Pulmonary artery endothelial cell (primary cell): ENCODE measurements at regions not wholly inside any gene's neighbourhood (a gene's known extent, or its start where the extent isn't known, plus 50 kb on each side); places are given as distances from the start of the nearest gene placed in this dataset.

Source experiments
- DNase-seq: peaks from one replicate; pipeline ENCODE4 v3.0.0-alpha.2; 2011; ENCODE audit warnings: low read depth, low spot score

DNA sequence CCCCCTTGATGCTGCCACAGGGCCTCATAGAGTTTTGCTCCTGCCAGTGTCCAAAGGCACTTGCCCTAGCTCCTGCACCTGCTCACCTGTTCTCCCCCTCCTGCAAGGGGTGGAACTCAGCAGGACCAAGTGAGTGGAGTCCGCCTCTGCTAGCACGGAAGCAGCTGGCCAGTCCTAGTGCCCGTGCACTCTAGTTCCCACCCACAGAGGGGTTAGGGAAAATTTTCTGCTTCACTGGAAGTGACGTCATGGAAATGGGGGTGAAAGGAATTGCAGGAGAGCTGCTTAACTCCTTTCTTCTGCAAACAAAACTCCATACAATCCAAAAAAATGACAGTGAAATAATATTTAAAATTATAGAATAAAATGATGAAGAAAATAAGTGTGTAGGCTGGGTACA, 609.7 kb upstream of the SLITRK1 start:
- no peak for DNase-seq

DNA sequence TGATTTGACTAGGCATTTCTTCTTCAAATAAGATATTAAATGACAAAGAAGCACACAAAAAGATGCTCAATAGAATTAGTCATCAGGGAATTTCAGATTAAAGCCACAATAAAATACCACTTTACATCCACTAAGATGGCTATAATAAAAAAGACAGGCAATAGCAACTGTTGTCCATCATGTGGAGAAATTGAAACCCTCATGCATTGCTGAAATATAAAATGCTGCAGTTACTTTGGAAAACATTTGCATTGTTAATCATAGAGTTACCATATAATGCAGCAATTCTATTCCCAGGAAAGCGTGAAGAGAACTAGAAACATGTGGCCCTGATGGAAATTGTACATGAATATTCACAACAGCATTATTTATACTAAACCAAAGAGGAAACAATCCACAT, 605.5 kb upstream of the SLITRK1 start:
- no peak for DNase-seq

DNA sequence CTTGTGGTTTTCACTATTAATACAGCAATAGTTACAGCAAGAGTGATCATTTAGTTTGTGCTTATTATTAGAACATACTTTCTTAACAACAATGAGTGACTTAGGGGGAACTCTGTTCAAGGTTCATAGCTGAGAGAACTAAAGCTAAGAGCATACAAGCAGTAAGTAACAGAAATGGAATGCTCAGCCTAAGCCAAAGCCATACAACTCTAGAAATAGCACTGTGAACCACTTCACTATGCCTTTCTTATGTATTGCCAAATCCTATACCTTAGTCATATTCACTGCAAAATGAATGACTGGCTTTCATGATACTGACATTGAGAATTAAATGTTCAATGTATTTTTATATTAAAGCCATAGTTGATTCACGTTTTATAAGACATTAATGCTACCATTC, 599.7 kb upstream of the SLITRK1 start:
- no peak for DNase-seq

DNA sequence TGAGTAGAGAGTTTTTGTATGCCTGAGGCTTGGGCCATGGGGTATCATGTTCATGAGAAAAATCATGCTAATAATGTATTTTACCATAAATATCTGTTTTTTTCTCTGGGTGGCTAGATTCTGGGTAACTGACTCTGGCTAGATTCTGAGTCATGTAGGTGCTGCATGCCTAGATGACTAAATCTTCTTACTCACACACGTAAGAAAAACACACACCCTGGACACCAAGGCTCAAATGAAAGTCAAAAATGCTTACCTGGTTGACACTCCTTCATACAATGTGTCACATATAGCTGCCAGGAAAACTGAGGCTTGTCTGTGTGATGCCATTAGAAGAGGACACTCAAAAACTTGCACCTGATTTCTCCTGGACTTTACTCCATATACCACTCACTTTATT, 597.4 kb upstream of the SLITRK1 start:
- no peak for DNase-seq

DNA sequence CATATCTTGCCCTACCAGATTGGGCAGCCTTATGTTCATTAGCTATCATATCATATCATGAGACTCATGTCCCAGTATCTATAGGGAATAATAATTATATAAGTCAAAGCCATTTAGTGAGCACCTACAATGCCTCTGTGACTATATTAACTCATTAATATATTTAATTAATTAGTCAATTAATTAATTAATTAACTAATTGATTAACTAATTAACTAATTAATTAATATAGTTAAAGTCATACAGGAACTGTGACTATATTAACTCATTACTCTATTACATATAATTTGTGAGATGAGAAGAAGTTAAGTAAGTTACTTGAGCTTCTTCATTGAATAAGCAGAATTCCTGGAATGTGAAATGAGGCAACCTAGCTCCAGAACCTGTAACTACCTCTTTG, 588.3 kb upstream of the SLITRK1 start:
- DNase-seq = no peak

DNA sequence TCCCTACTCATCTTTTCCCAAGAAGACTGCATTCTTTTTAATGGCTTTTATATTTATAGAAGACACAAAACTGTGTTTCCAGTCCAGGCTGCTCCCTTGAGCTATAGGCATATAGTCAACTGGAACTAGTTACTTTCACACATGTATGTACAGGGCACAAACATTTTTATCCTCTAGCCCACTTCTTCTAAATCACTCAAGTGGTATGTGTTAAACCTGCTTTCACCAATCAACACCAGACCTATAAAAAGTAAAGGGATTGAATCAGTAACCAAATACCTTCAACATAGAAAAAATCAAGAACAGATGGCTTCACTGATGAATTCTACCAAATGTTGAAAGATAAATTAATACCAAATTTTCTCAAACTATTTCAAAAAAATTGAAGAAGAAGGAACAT, 584.2 kb upstream of the SLITRK1 start:
- DNase-seq = no peak

DNA sequence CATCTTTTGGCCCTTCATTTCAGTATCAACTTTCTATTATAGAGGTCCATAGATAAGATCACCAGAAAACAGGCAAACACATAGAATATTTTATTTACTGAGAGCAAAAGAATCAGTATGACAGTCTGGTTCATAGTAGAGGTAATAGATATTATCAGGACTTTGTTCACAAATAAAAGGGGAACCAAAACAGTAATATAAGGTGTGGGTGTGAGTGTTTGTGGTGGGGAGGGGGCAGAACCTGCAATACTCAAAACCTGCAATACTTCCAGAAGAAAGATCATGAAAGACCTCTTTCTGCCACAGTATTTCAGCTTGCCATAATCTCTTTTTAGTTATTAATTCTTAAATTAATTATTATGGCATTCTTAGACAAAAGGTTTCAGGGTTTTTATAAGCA, 578.7 kb upstream of the SLITRK1 start:
- no peak for DNase-seq

DNA sequence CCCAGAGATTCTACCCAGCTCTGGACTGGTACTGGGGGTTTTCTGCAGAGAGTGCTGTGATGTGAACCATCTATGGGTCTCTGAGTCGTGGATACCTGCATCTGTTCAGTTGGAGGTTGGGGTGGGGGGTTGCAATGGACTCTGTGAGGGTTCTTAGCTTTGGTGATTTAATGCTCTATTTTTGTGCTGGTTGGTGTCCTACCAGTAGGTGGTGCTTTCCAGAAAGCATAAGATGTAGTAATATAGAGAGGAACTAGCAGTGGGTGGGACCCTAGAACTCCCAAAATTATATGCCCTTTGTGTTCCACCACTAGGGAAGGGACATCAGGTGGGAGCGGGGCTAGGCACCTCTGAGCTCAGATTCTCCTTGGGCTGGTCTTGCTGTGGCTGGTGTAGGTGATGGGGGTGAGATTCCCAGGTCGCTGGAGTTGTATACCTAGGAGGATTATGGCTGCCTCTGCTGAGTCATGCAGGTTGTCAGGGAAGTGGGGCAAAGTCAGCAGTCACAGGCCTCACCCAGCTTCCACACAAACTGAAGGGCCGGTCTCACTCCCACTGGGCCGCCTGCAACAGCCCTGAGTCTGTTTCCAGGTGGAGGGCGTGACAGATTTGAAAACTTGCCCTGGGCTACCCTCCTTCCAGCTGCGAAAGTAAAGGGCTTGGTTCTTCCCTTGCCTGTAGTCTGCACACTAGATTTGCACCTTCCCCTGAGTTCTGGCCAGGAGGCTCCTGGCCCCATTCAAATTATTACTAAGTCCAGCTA, 573.0 kb upstream of the SLITRK1 start:
- no peak for DNase-seq

DNA sequence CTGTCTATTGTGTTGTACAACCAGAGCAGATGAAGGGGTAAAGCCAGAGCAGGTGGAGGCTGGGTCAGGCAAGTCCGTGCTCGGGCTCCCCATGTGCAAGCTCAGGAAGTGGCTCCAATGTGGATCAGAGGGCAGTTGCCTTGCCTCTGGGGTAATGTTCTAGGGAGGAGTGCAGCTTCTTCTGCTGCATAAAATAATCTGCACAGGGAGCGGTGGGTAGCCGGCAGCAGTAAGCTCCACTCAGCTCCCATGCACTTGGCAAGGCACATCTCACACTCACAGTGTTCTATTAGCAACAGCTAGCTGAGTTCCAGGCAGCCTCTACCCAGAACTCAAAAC, 565.3 kb upstream of the SLITRK1 start:
- no peak for DNase-seq

DNA sequence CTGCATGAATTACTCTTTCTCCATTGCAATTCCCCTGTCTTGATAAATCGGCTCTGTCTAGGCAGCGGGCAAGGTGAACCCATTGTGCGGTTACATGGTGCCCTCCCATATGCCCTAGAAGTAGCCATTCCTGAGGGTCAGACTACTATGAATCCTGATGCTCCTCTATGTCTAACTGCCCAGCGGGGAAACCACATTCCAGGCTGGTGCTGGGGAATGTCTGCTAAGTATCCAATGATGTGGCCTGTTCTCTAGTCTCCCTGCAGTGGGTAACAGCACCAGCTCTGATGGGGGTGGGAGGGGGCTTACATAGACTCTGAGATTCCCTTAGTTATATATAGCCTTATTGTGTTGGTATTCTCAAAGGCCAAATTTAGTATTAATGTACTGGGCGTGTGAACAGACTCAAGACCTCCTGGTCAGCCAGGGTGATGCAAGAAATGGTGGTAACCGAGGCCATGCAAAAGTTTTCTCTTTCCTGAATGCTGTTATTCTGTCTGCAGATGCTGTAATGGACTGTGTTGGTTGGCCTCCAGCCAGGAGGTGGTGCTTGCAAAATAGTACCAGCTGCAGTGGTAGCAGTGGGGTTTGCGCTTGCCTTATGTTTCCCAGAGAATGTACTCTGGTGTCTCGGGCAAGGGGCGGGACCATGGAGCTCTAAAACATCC, 564.8 kb upstream of the SLITRK1 start:
- no peak for DNase-seq

DNA sequence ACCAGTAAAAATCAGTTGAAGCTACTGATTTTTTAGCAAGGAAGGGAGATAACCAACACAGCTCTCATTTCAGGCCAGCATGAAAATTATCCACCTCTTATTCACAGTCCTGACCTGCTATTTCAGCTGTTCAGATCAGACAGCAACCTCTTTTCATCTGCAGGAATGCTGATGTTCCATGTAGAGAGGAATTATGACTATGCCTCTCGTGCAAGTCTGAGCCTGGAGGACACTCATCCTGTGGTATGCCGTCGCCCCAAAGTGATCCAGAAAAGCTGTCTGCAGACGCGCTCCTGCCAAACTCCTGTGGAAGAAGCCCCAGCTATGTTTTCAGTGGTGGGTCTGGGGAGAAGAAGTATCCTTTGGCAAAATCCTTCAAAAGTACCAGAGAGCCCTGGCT, 563.5 kb upstream of the SLITRK1 start:
- no peak for DNase-seq

DNA sequence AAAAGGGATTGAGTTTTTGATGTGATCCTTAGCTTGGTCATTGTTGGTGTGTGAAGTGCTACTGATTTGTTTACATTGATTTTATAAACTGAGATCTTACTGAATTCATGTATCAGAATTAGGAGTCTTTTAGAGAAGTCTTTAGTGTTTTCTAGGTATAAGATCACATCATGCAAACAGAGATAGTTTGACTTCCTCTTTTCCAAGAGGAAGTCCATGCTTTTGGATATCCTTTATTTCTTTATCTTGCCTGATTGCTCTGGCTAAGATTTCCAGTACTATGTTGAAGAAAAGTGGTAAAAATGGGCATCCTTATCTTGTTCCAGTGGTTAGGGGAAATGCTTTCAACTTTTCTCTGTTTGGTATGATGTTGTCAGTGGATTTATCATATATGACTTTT, 561.2 kb upstream of the SLITRK1 start:
- DNase-seq = no peak

DNA sequence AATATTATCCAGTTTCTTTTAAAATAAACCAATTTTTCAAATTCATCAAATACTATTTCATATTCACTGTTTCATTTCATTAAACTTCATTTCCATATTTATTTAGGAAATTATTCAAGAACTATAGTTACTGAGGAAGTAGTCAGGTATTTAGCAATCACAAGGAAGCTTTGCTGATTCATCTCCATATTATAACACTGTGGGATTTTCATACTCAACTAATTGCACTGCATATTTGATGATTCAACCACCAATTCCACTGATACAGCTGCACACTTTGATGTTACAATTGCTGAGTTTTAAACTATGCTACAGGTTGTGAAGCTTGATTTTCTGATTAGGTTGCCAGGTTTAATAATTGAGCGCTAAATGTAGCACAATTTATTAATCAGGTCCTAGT, 556.8 kb upstream of the SLITRK1 start:
- DNase-seq = no peak

DNA sequence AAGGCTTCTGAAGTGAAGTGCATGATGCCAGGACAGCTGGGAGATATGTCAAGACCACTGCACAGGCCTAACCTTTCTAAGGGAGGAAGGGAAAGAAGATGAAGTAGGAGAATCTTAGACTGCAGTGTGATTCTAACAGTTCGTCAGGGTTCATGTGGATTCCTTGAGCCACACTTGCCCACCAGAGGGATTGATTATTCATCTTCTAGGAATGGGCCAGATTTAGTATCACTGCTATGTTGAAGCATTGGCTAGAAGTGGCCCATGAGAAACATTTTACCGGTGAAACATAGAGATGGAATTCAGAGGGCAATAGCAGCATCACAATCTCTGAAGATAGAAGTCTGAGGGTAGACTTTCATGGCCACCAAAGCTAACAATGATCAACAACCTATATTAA, 550.8 kb upstream of the SLITRK1 start:
- DNase-seq = no peak

DNA sequence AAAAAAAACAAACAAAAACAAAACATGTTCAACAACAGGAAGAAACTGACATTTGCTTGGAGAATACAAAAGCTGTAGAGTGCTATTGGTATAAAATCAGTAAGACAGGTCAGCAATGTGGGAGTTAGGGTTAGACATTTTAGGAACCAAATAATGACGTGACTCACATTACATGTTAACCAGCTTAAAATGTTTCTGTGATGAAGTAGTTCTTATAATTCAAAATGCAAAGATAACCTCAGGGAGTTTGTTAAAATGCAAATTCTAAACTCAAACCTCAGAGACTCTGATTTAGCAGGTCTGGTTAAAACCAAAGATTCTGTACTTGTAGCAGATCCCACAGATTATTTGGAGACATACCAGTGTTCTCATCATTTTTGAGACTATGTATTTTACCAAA, 549.4 kb upstream of the SLITRK1 start:
- no peak for DNase-seq

DNA sequence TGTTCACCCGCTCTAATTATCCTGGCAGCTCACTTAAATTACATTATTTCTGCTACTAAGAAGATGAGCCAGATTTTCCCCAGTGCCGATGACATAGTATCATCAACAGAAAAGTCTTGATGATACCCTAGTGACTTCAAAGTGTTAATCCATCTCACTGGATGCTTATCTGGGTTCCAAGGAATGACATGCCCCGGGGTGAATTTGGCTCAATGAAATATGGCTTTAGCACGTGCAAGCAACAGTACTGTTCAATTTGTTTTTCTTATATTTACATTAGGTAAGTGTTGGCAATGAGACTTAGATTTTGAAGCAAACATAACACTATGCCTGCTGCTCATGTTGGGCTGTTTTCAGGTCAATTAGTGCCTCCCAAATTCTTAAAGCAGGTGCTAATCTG, 548.2 kb upstream of the SLITRK1 start:
- no peak for DNase-seq

DNA sequence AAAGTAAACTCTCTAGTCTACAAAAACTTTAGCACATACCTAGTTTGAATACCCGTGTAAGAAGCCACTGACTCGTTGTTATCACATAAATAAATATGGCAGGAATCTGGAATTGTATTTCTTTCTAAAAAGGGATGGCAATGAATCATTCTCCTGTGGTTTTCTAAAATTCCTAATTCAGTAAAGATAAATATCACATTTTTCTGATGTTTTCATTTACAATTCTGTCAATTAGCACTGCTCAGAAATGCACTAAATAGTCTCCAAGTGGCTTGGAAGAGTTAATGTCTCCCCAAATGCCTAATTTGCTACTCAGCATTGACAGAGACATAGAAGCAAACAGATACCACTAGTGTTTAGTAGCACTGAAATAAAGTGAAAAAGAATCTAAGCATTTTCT, 547.7 kb upstream of the SLITRK1 start:
- no peak for DNase-seq

DNA sequence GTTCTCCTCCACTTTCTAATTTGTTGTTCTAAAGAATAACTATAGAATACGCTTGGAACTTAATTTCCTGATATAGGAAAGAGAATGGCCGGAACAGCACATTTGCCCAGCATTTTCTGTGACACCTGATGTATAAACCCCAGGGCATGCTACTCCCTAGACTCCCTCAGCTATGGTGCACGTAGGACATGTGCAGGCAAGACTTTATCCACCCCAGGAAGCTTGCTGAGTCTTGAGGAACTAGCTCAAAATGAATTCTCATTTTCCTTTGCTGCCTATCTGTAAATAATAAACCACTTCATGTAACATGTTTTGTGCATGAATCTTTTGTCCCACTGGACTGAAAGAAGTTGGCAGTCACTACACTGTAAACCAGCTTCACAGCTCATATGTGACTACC, 535.8 kb upstream of the SLITRK1 start:
- no peak for DNase-seq

DNA sequence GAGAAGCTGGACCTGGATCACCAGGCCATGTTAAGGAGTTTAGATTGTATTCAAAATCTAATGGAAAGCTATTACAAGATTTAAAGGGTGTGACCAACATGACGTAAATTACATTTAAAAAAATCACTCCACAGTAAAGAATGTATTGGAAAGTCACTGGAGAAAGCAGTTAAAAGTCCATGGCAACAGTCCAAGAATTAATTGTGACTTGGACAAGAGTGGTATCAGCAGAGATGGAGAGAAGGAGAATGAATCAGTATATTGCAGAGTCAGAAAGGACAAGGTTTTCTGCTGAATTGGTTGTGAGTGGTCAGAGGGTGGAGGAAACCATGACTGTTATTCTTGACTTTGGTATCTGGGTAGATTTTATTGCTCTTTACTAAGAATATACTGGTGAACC, 535.1 kb upstream of the SLITRK1 start:
- DNase-seq = no peak

DNA sequence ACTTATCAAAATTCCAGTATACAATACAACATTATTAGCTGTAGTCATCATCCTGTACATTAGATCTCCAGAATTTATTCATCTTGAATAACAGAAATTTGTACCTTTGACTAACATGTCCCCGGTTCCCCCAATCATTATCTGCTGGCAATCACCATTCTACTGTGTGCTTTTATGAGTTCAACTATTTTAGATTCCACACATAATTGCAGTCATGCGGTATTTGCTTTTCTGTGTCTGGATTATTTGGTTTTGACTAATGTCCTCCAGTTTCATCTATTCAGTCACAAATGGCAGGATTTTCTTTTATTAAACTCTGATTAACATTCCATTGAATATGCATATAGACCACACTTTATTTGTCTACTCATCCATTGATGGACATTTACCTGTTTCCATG, 530.7 kb upstream of the SLITRK1 start:
- DNase-seq = no peak

DNA sequence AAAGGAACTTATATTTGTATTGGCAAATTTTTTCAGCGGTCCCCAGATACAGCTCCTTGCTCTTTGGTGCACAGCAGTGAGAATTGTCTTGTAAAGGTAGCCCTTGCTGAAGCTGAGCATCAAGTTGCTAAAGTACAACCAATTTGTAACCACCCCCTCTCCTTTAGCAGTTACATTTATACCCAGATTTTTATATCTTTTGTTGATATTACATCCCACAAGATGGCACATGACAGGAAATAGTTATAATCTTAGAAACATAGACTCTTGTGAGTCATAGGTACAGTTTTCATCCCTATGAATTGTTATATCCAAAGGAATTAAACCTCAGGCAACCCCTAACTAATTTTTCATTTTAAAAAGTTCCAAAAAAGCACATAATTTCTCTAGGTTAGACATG, 523.0 kb upstream of the SLITRK1 start:
- no peak for DNase-seq

DNA sequence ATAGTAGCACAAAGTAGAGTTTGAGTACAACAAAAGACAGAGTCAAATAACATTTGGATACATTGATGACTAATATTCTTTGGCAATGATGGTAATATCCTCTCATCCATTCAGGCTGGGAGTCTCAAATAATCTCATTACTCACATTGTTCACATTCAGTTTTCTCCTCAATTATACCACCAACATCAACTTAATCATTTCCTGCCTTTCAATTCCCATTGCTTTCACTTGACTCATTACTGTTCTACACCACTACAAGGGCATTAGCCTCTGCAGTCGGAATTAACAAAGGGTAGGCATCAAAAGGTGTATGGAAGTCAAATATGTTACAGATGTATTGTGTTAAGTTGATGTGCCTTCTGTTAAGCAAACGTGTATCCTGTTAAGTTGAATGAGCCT, 518.4 kb upstream of the SLITRK1 start:
- no peak for DNase-seq

DNA sequence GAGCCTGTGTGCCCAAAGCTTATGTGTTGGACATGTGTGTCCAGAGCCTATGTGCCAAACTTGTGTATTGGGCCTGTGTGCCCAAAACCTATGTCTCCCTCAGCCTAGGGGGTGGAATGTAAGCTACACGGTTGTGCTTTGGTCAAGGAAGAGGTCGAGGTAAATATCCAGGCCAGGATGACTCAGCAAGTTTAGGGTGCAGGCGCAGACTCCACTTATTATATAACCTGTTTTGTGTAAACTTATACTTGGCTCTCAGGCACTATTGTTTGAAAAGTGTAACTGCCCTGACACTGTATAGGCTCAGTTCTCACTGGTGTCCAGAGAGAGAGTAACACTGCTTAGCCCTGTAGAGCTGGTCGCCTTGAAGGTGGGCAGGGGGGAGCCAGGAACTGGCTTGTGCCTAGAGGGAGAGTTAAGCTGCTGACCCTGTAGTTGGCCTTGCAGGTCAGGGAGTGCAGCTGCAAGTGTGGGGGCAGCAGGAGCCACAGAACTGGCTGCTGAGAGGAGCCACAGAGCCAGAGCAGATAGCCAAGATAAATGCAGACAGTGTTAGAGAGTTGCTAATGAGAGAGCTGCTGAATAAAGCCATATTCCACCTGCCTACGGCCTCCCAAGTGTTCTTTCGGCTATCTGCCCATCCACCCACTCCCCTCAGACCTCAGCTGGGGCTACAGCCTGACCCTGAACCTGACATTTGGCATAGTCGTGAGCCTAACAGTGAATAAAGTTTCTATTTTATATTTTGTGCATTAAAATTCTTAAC, 517.2 kb upstream of the SLITRK1 start:
- no peak for DNase-seq
